GM06990 (cell line): ENCODE measurements at regions not wholly inside any gene's neighbourhood (a gene's known extent, or its start where the extent isn't known, plus 50 kb on each side); places are given as distances from the start of the nearest gene placed in this dataset.

Experiments used
- DNase-seq: peaks from one replicate; pipeline ENCODE4 v3.0.0-alpha.2; 2011; ENCODE audit not compliant: insufficient read length; ENCODE audit errors: extremely low read depth
- H3K27me3 ChIP-seq: replicated peaks from 2 replicates; pipeline ENCODE4 v1.6.0; 2011; ENCODE audit warnings: low read length; ENCODE audit not compliant: control insufficient read depth, insufficient read depth
- H3K36me3 ChIP-seq: 2 replicates; pipeline ENCODE4 v1.5.1; 2011; ENCODE audit warnings: low read length; ENCODE audit not compliant: control insufficient read depth, insufficient read depth
- H3K4me3 ChIP-seq: replicated peaks from 2 replicates; pipeline ENCODE4 v1.5.1; 2011; ENCODE audit warnings: low read depth, mild to moderate bottlenecking, control low read depth, low read length
- CTCF ChIP-seq: IDR thresholded peaks from 2 replicates; pipeline ENCODE4 v1.5.1; 2011; ENCODE audit warnings: low read length, control low read depth, mild to moderate bottlenecking, inconsistent platforms; ENCODE audit not compliant: insufficient read depth, poor library complexity, severe bottlenecking

- no peak for TF ChIP-seq CTCF
- H3K4me3 ChIP-seq, result peak overlapping the region; percentile 45
These were observed 89.7 kb upstream of the GCFC2 start for GRCh38 chr2:75800456-75800855.

GRCh38 chr2:75799859-75800258, 89.1 kb upstream of the GCFC2 start:
- DNase-seq, result peak; percentile 41
- no peaks in the 10 kb centered on the region for H3K36me3 ChIP-seq
- TF ChIP-seq CTCF, result no peak
- H3K4me3 ChIP-seq, result peak overlapping the region; percentile 45
- no peaks in the 10 kb centered on the region for H3K27me3 ChIP-seq

More at GRCh38 chr2:75800456-75800855, 89.7 kb upstream of the GCFC2 start:
- DNase-seq, result peak; percentile 39
- Histone ChIP-seq H3K27me3 (no peaks in the 10 kb centered on the region), H3K36me3 (no peaks in the 10 kb centered on the region)

DNA sequence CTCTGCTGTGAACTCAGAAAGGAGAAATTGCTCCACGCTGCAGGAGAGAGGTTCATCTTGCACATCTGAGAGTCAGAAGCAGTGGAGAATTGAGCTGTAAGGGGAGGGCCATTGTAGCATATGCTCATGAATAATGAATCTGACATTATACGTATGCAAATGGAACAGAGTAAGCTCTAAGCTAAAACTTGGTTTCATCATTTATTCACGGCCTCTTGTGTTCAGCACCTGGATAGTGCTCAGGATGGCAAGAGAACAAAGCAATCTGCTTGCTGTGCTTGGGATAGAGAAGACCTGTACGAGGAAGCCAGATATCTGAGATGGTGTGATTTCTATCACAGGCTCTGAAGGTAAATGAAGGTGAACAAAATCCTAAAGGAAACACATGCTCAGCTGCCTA, 87.9 kb upstream of the GCFC2 start:
- H3K4me3 ChIP-seq, result no peak overlapping the region
- H3K27me3 ChIP-seq, result no peaks in the 10 kb centered on the region
- TF ChIP-seq CTCF, result no peak
- no peak for DNase-seq
- no peaks in the 10 kb centered on the region for H3K36me3 ChIP-seq

DNA sequence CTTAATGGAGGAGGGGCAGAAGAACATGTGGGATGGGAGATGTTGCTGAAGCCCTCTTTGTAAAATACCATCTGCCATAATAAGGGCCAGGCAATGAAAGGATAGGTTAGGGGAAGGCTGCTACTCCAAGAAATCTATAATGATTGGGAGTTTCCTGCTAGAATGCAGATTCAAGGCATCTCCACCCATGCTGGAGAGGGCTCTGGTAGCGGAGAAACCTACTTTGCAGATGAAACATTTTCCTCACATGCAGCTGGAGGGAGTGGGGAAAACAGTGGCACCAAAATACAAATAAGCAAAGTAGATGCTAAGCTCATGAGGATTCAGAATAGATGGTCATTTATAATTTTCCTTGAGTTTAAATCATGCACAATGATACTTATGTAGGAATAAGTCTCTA, 82.3 kb upstream of the GCFC2 start:
- Histone ChIP-seq H3K4me3 (no peak overlapping the region), H3K27me3 (no peaks in the 10 kb centered on the region), H3K36me3 (no peaks in the 10 kb centered on the region)
- no peak for DNase-seq
- TF ChIP-seq CTCF, result no peak

DNA sequence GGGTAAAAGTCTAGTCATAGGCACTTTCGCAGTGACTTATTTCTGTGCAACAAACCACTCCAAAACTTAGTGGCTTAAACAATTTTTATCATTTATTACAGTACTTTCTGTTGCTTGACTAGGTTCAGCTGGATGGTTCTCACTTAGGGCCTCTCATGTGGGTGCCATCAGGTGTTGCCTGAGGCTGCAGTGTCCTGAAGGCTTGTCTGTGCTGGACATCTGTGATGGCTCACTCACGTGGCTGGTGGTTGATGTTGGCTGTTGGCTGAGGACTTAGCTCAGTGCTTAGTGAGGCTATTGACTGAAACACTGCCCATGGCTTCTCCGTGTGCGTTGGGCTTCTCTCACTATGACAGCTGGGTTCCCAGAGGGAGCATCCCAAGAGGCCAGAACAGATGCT, 81.4 kb upstream of the GCFC2 start:
- DNase-seq, result no peak
- no peak for TF ChIP-seq CTCF
- H3K27me3 ChIP-seq, result no peaks in the 10 kb centered on the region
- H3K36me3 ChIP-seq, result no peaks in the 10 kb centered on the region
- no peak overlapping the region for H3K4me3 ChIP-seq

DNA sequence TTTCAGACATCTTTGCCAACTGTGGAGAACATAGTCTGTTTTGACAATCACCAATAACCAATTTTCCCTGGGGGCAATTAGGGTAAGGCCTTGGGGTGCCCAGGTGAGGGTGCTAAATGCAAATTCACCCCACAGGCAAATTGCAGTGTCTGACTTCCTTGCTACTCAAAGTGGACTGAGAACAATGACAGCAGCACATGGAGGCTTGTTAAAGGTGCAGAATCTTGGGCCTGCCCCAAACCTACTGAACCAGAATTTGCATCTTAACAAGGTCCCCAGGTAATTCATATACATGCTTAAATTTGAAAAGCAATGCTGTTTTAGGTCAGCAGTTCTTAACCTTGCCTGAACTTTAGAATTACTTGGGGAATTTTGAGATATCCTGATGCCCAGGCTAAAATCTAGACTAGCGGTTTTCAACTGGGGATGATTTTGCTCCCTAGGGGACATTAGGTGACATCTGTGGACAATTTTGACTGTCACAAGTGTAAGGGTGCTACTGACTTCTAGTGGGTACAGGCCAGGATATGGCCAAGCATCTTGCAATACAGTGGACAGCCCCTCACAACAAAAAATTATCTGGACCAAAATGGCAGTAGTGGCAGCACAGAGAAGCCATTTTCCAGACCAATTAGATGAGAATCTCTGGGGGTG, 80.2 kb upstream of the GCFC2 start:
- Histone ChIP-seq H3K4me3 (no peak overlapping the region), H3K36me3 (no peaks in the 10 kb centered on the region), H3K27me3 (no peaks in the 10 kb centered on the region)
- peak; percentile 28 for TF ChIP-seq CTCF
- DNase-seq, result no peak
